K562 (cell line): ENCODE measurements at regions not wholly inside any gene's neighbourhood (a gene's known extent, or its start where the extent isn't known, plus 50 kb on each side); places are given as distances from the start of the nearest gene placed in this dataset.

Source experiments
- ATAC-seq: fragments of 200-7000 bp; cut with Tn5 transposase; 3 replicates; pipeline ENCODE4 v1.9.1; 2020; ENCODE audit warnings: moderate library complexity
- BruUV-seq: library from RNA; stranded (reverse); fragments of 400-500 nt; replicated peaks from 2 replicates; lab custom pipeline; 2021; lab: Mats Ljungman, UMichigan
- CTCF ChIA-PET: fragments of 300-600 bp; formaldehyde crosslinking; extraction: SDS; loops from one replicate; lab custom pipeline; 2021; ENCODE audit warnings: low intra/inter-chr PET ratio; lab: Yijun Ruan, JAX
- POLR2A ChIA-PET: fragments of 300-600, 350-650 bp; sonication (Branson Sonifier 250); formaldehyde crosslinking; extraction: SDS; loops from one replicate; lab custom pipeline; 2021; ENCODE audit warnings: antibody characterized with exemption, inconsistent platforms; lab: Yijun Ruan, JAX
- DNase-seq, 4 experiments: peaks; one replicate each; pipeline versions ENCODE4 v3.0.0 to v3.0.0-alpha.2; 2011 to 2018; ENCODE audit warnings: low spot score in 3 of 4, mixed read lengths in 3 of 4; ENCODE audit errors: extremely low read depth in 1 of 4
- FAIRE-seq: peaks from 2 replicates; lab custom pipeline; 2011; peaks lifted over from hg19 to GRCh38; lab: Jason Lieb, UNC
- H2AFZ ChIP-seq: 2 replicates; pipeline ENCODE4 v1.6.0; 2011; ENCODE audit warnings: low read depth, low read length, control low read depth, inconsistent platforms
- H3K27ac ChIP-seq: fragments of 200-600 bp; 3 replicates; pipeline ENCODE4 v1.8.0; 2011; ENCODE audit warnings: low read depth, mild to moderate bottlenecking, control low read depth, inconsistent platforms, low read length, moderate library complexity, mixed read lengths; ENCODE audit errors: extremely low read depth
- H3K27me3 ChIP-seq, 2 experiments: fragments of 300-600 bp in 1 of 2; 2 replicates in 1 of 2; 3 replicates in 1 of 2; pipeline versions ENCODE4 v1.6.0 to v1.8.0; 2011; ENCODE audit warnings: inconsistent platforms in 2 of 2, low read length in 2 of 2, mild to moderate bottlenecking in 1 of 2, mixed read lengths in 1 of 2, moderate library complexity in 1 of 2; ENCODE audit not compliant: control insufficient read depth in 2 of 2, insufficient read depth in 2 of 2
- H3K36me3 ChIP-seq: fragments of 300-600 bp; 3 replicates; pipeline ENCODE4 v1.8.0; 2011; ENCODE audit warnings: mild to moderate bottlenecking, low read length, inconsistent platforms; ENCODE audit not compliant: control insufficient read depth, insufficient read depth
- H3K4me1 ChIP-seq, 2 experiments: fragments of 200-600 bp in 1 of 2; replicated peaks in 1 of 2; 2 replicates in 1 of 2; 3 replicates in 1 of 2; pipeline versions ENCODE4 v1.5.1 to v1.8.0; 2011; ENCODE audit warnings: inconsistent platforms in 2 of 2, low read length in 2 of 2, mild to moderate bottlenecking in 1 of 2, mixed read lengths in 1 of 2, moderate library complexity in 1 of 2; ENCODE audit not compliant: control insufficient read depth in 2 of 2, insufficient read depth in 2 of 2
- H3K4me2 ChIP-seq: 2 replicates; pipeline ENCODE4 v1.6.1; 2011; ENCODE audit warnings: low read length, control low read depth, inconsistent platforms, mixed read lengths; ENCODE audit not compliant: insufficient read depth
- H3K4me3 ChIP-seq: fragments of 200-600 bp; sonication (generic), shearing (Covaris generic); 2 replicates; pipeline ENCODE4 v1.5.1; 2016; ENCODE audit warnings: control low read depth, inconsistent platforms
- H3K79me2 ChIP-seq: fragments of 200-600 bp; 3 replicates; pipeline ENCODE4 v1.8.0; 2011; ENCODE audit warnings: low read length, inconsistent platforms; ENCODE audit not compliant: control insufficient read depth, insufficient read depth
- H3K9ac ChIP-seq, 2 experiments: 2 replicates each; pipeline versions ENCODE4 v1.6.0 to v1.6.1; 2011; ENCODE audit warnings: low read depth in 2 of 2, low read length in 2 of 2, control low read depth in 1 of 2, inconsistent platforms in 1 of 2, mild to moderate bottlenecking in 1 of 2, mixed read lengths in 1 of 2; ENCODE audit not compliant: insufficient read depth in 1 of 2
- H3K9me1 ChIP-seq: one replicate; pipeline ENCODE4 v1.6.0; 2011; ENCODE audit warnings: inconsistent platforms, mild to moderate bottlenecking, low read length, moderate library complexity; ENCODE audit not compliant: control insufficient read depth, insufficient read depth
- H3K9me3 ChIP-seq: replicated peaks from 2 replicates; pipeline ENCODE4 v1.5.1; 2011; ENCODE audit warnings: low read depth, low read length, inconsistent platforms; ENCODE audit not compliant: control insufficient read depth, insufficient read depth
- H4K20me1 ChIP-seq: replicated peaks from 2 replicates; pipeline ENCODE4 v1.6.1; 2011; ENCODE audit warnings: low read length, inconsistent platforms, mixed read lengths; ENCODE audit not compliant: control insufficient read depth, insufficient read depth
- BRD9 ChIP-seq: fragments of 450-650 bp; IDR thresholded peaks from 2 replicates; pipeline ENCODE4 v1.6.1; 2018; ENCODE audit warnings: low read depth; ENCODE audit not compliant: partially characterized antibody
- FOXA1 ChIP-seq: fragments of 450-650 bp; IDR thresholded peaks from 2 replicates; pipeline ENCODE4 v1.6.1; 2016; ENCODE audit warnings: mild to moderate bottlenecking, borderline replicate concordance
- KAT7 ChIP-seq: sonication (generic); formaldehyde crosslinking; IDR thresholded peaks from 2 replicates; pipeline ENCODE4 v1.8.0; 2022; ENCODE audit warnings: missing genetic modification reagents, mild to moderate bottlenecking, borderline replicate concordance
- MBD2 ChIP-seq: sonication (generic); IDR thresholded peaks from 2 replicates; pipeline ENCODE4 v1.6.1; 2016; ENCODE audit warnings: low read depth, borderline replicate concordance
- TBL1XR1 ChIP-seq, 2 experiments: IDR thresholded peaks; 2 replicates each; pipeline ENCODE4 v1.6.1; 2012; ENCODE audit warnings: improper control_type of control experiment in 2 of 2, low read length in 2 of 2, mild to moderate bottlenecking in 1 of 2
- ZC3H4 ChIP-seq: sonication (generic); formaldehyde crosslinking; IDR thresholded peaks from 2 replicates; pipeline ENCODE4 v1.9.0; 2021; ENCODE audit warnings: missing genetic modification reagents, borderline replicate concordance
- ZNF311 ChIP-seq: fragments of 250-450 bp; sonication (Bioruptor Pico); IDR thresholded peaks from 2 replicates; pipeline ENCODE4 v1.4.0; 2020; ENCODE audit warnings: mild to moderate bottlenecking, moderate library complexity
- in situ Hi-C: fragments of 300-500 bp; cut with MboI; formaldehyde crosslinking; loops from 4 replicates; pipeline ENCODE4 v1.15.0; 2018; ENCODE audit warnings: inconsistent platforms, mixed read lengths
- intact Hi-C: fragments of 100-400 bp; cut with micrococcal nuclease; formaldehyde crosslinking; loops from 2 replicates; pipeline ENCODE4 v1.14.2; 2022
- TF ChIP-seq, protein P1 (sequence below): fragments of 450-650 bp; formaldehyde crosslinking; IDR thresholded peaks from 2 replicates; pipeline ENCODE4 v1.4.0; 2020; ENCODE audit warnings: mild to moderate bottlenecking, moderate library complexity
- TF ChIP-seq, protein P2 (sequence below), 2 experiments: fragments of 450-650 bp; IDR thresholded peaks; 2 replicates each; pipeline ENCODE4 v1.6.1; 2016; ENCODE audit warnings: mild to moderate bottlenecking in 2 of 2, borderline replicate concordance in 1 of 2, low read depth in 1 of 2, moderate library complexity in 1 of 2
- TF ChIP-seq, protein P3 (sequence below): sonication (generic); formaldehyde crosslinking; IDR thresholded peaks from 2 replicates; pipeline ENCODE4 v1.8.0; 2022; ENCODE audit warnings: missing genetic modification reagents, mild to moderate bottlenecking, borderline replicate concordance
- TF ChIP-seq, protein P4 (sequence below): fragments of 250-450 bp; sonication (Bioruptor Pico); IDR thresholded peaks from 2 replicates; pipeline ENCODE4 v1.5.0; 2022; ENCODE audit warnings: mild to moderate bottlenecking

DNA sequence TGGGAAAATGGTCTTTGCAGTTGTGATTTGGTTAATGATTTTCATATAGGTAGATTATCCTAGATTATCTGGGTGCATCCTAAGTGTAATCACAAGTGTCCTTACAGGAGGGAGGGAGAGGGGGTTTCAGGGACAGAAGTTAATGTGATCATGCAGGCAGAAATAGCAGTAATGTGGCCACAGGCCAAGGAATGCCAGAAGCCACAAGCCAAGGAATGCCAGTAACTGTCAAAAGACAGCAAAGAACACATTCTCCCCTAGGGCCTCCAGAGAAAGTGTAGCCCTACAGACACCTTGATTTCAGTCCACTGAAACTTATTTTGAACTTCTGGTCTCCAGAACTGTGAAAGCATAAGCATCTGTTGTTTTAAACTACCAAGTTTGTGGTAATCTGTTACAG lies 2074.5 kb downstream of the MAT2B start:
- DNase-seq (no peak), FAIRE-seq (no peak)
- CTCF ChIA-PET: no interaction called here
- TF ChIP-seq FOXA1: no peak
- TF ChIP-seq, protein P1, sequence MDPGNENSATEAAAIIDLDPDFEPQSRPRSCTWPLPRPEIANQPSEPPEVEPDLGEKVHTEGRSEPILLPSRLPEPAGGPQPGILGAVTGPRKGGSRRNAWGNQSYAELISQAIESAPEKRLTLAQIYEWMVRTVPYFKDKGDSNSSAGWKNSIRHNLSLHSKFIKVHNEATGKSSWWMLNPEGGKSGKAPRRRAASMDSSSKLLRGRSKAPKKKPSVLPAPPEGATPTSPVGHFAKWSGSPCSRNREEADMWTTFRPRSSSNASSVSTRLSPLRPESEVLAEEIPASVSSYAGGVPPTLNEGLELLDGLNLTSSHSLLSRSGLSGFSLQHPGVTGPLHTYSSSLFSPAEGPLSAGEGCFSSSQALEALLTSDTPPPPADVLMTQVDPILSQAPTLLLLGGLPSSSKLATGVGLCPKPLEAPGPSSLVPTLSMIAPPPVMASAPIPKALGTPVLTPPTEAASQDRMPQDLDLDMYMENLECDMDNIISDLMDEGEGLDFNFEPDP (CRISPR knock-in tag): no peak
- TF ChIP-seq, protein P2, sequence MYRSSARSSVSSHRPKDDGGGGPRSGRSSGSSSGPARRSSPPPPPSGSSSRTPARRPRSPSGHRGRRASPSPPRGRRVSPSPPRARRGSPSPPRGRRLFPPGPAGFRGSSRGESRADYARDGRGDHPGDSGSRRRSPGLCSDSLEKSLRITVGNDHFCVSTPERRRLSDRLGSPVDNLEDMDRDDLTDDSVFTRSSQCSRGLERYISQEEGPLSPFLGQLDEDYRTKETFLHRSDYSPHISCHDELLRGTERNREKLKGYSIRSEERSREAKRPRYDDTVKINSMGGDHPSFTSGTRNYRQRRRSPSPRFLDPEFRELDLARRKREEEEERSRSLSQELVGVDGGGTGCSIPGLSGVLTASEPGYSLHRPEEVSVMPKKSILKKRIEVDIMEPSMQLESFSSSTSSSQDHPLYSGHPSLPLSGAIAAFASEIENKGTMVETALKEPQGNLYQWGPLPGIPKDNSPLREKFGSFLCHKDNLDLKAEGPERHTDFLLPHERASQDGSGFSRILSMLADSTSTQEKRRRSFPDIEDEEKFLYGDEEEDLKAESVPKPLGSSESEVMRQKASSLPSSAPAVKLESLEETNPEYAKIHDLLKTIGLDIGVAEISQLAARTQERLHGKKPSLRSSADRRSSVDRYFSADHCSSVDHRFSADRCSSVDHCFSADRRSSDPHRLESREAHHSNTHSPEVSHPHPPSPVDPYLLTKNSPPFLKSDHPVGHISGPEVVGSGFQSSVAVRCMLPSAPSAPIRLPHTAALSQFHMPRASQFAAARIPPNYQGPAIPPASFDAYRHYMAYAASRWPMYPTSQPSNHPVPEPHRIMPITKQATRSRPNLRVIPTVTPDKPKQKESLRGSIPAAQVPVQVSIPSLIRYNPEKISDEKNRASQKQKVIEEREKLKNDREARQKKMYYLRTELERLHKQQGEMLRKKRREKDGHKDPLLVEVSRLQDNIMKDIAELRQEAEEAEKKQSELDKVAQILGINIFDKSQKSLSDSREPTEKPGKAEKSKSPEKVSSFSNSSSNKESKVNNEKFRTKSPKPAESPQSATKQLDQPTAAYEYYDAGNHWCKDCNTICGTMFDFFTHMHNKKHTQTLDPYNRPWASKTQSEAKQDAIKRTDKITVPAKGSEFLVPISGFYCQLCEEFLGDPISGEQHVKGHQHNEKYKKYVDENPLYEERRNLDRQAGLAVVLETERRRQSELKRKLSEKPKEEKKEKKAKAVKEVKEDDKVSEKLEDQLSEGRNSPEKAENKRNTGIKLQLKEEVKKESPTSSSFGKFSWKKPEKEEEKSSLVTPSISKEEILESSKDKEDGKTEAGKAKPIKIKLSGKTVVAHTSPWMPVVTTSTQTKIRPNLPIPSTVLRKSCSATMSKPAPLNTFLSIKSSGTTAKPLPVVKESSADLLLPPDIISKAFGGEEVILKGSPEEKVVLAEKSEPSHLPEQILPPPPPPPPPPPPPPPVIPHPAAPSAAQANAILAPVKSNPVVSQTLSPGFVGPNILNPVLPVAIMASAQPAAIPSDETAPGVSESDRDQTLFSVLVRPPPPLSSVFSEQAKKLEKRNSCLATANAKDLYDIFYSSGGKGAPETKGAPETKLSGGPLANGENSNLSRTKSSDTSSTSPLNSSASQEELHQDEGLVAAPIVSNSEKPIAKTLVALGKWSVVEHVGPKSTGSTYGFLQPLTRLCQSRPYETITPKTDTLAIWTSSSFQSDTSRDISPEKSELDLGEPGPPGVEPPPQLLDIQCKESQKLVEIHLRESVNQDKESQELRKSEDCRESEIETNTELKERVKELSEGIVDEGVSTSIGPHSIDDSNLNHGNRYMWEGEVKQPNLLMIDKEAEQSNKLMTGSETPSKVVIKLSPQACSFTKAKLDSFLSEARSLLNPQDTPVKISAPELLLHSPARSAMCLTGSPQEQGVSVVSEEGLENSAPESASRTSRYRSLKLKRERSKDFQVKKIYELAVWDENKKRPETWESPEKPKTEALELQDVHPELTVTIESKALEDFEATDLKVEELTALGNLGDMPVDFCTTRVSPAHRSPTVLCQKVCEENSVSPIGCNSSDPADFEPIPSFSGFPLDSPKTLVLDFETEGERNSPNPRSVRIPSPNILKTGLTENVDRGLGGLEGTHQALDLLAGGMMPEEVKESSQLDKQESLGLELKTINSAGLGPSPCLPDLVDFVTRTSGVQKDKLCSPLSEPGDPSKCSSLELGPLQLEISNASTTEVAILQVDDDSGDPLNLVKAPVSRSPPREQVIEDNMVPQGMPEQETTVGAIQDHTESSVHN (IDR thresholded peaks at IDR 0.05; ENCODE audit: borderline replicate concordance in 1 of 2, low read depth in 1 of 2): no peak
- TF ChIP-seq, protein P3, sequence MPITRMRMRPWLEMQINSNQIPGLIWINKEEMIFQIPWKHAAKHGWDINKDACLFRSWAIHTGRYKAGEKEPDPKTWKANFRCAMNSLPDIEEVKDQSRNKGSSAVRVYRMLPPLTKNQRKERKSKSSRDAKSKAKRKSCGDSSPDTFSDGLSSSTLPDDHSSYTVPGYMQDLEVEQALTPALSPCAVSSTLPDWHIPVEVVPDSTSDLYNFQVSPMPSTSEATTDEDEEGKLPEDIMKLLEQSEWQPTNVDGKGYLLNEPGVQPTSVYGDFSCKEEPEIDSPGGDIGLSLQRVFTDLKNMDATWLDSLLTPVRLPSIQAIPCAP (CRISPR knock-in tag): no peak
- TF ChIP-seq TBL1XR1 (IDR thresholded peaks at IDR 0.05; ENCODE audit: low read length in 2 of 2): no peak
- no peak for TF ChIP-seq ZC3H4 (CRISPR knock-in tag)
- no peak for TF ChIP-seq BRD9
- TF ChIP-seq, protein P4, sequence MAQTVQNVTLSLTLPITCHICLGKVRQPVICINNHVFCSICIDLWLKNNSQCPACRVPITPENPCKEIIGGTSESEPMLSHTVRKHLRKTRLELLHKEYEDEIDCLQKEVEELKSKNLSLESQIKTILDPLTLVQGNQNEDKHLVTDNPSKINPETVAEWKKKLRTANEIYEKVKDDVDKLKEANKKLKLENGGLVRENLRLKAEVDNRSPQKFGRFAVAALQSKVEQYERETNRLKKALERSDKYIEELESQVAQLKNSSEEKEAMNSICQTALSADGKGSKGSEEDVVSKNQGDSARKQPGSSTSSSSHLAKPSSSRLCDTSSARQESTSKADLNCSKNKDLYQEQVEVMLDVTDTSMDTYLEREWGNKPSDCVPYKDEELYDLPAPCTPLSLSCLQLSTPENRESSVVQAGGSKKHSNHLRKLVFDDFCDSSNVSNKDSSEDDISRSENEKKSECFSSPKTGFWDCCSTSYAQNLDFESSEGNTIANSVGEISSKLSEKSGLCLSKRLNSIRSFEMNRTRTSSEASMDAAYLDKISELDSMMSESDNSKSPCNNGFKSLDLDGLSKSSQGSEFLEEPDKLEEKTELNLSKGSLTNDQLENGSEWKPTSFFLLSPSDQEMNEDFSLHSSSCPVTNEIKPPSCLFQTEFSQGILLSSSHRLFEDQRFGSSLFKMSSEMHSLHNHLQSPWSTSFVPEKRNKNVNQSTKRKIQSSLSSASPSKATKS (CRISPR knock-in tag): no peak
- no peak for TF ChIP-seq ZNF311 (CRISPR knock-in tag)
- TF ChIP-seq MBD2: no peak
- no peak for TF ChIP-seq KAT7

More for the DNA sequence above, 2074.5 kb downstream of the MAT2B start:
- Histone ChIP-seq H4K20me1 (no peaks in the 10 kb centered on the region), H3K79me2 (no peaks in the 10 kb centered on the region), H3K4me3 (no peak overlapping the region), H3K4me1 (no peaks in the 10 kb centered on the region), H3K4me2 (no peak overlapping the region), H3K27ac (no peak overlapping the region), H3K36me3 (no peaks in the 10 kb centered on the region), H3K9ac (no peak overlapping the region), H2AFZ (no peak overlapping the region), H3K9me3 (no peaks in the 10 kb centered on the region), H3K9me1 (no peaks in the 10 kb centered on the region), H3K27me3 (no peaks in the 10 kb centered on the region)
- BruUV-seq: no TSS peak
- in situ Hi-C loops (no loop called here), intact Hi-C loops (no loop called here)
- no peak for ATAC-seq
- POLR2A ChIA-PET: no interaction called here
